ENCODE measurements at regions not wholly inside any gene's neighbourhood (a gene's known extent, or its start where the extent isn't known, plus 50 kb on each side); places are given as distances from the start of the nearest gene placed in this dataset.

- H3K4me3 ChIP-seq: no peak overlapping the region
- H3K9me3 ChIP-seq: peaks cover 7% of the 10 kb centered on the region
- 59 to 68% (median 60%) methylated on average over 3 of the region's 3 CpGs for WGBS, 3 donors
- intact Hi-C loops (cut with DNase I): no loop called here
- DNase-seq: no peak
- H3K36me3 ChIP-seq (ENCODE audit: insufficient read depth in 1 of 2, low read depth in 1 of 2): no peaks in the 10 kb centered on the region
- H3K27ac ChIP-seq: no peak overlapping the region
- no peaks in the 10 kb centered on the region for H3K27me3 ChIP-seq (ENCODE audit: insufficient read depth in 3 of 3, low read length in 2 of 3)
- no peak for TF ChIP-seq CTCF (IDR thresholded peaks at IDR 0.05)
- no peak for ATAC-seq
- H3K4me1 ChIP-seq: no peaks in the 10 kb centered on the region
These were observed 409.0 kb downstream of the TMEM121 start for GRCh38 chr14:105935384-105935783.

- Histone ChIP-seq H3K36me3 (ENCODE audit: insufficient read depth in 1 of 2, low read depth in 1 of 2) (no peaks in the 10 kb centered on the region), H3K9me3 (peaks cover 7% of the 10 kb centered on the region), H3K27ac (no peak overlapping the region), H3K27me3 (ENCODE audit: insufficient read depth in 3 of 3, low read length in 2 of 3) (no peaks in the 10 kb centered on the region), H3K4me3 (no peak overlapping the region), H3K4me1 (no peaks in the 10 kb centered on the region)
- ATAC-seq (no peak), DNase-seq (no peak)
- intact Hi-C loops (cut with DNase I): no loop called here
- no peak for TF ChIP-seq CTCF (IDR thresholded peaks at IDR 0.05)
- WGBS, 3 donors: 66 to 82% (median 78%) methylated on average over 11 of the region's 11 CpGs
These were observed 411.1 kb downstream of the TMEM121 start for GRCh38 chr14:105937253-105938054.

GRCh38 chr14:105938055-105938863, 411.9 kb downstream of the TMEM121 start:
- no peak for DNase-seq

GRCh38 chr14:105938959-105939358, 412.6 kb downstream of the TMEM121 start:
- Histone ChIP-seq H3K27ac (no peak overlapping the region), H3K4me1 (no peaks in the 10 kb centered on the region), H3K27me3 (ENCODE audit: insufficient read depth in 3 of 3, low read length in 2 of 3) (no peaks in the 10 kb centered on the region), H3K9me3 (peaks cover 7% of the 10 kb centered on the region), H3K4me3 (no peak overlapping the region), H3K36me3 (ENCODE audit: insufficient read depth in 1 of 2, low read depth in 1 of 2) (no peaks in the 10 kb centered on the region)
- ATAC-seq (no peak), DNase-seq (no peak)
- intact Hi-C loops (cut with DNase I): no loop called here
- WGBS, 3 donors: 12 to 17% (median 16%) methylated on average over 1 of the region's 1 CpG
- TF ChIP-seq CTCF (IDR thresholded peaks at IDR 0.05): no peak

More at GRCh38 chr14:105938055-105938863, 411.9 kb downstream of the TMEM121 start:
- peaks cover 7% of the 10 kb centered on the region for H3K9me3 ChIP-seq
- intact Hi-C loops (cut with DNase I): no loop called here
- 84 to 85% (median 84%) methylated on average over 17 of the region's 17 CpGs for WGBS, 3 donors
- ATAC-seq: no peak
- TF ChIP-seq CTCF (IDR thresholded peaks at IDR 0.05): no peak
- no peaks in the 10 kb centered on the region for H3K36me3 ChIP-seq (ENCODE audit: insufficient read depth in 1 of 2, low read depth in 1 of 2)
- no peaks in the 10 kb centered on the region for H3K27me3 ChIP-seq (ENCODE audit: insufficient read depth in 3 of 3, low read length in 2 of 3)
- no peaks in the 10 kb centered on the region for H3K4me1 ChIP-seq
- H3K4me3 ChIP-seq: no peak overlapping the region
- no peak overlapping the region for H3K27ac ChIP-seq
